GM12875 (cell line): ENCODE measurements at regions not wholly inside any gene's neighbourhood (a gene's known extent, or its start where the extent isn't known, plus 50 kb on each side); places are given as distances from the start of the nearest gene placed in this dataset.

Source experiments
- H3K4me3 ChIP-seq: one replicate; pipeline ENCODE4 v1.5.1; 2011; ENCODE audit warnings: low read depth, low read length, control low read depth
- CTCF ChIP-seq: IDR thresholded peaks from 2 replicates; pipeline ENCODE4 v1.5.1; 2011; ENCODE audit warnings: low read depth, mild to moderate bottlenecking, control low read depth, inconsistent platforms, low read length, moderate library complexity, borderline replicate concordance; ENCODE audit not compliant: insufficient read depth

GRCh38 chr5:126192226-126192625, 231.0 kb upstream of the GRAMD2B start:
- no peak for TF ChIP-seq CTCF

GRCh38 chr5:126195410-126196100, 227.7 kb upstream of the GRAMD2B start:
- no peak overlapping the region for H3K4me3 ChIP-seq
- no peak for TF ChIP-seq CTCF

More at GRCh38 chr5:126192226-126192625, 231.0 kb upstream of the GRAMD2B start:
- H3K4me3 ChIP-seq, result no peak overlapping the region

GRCh38 chr5:126198531-126198930, 224.7 kb upstream of the GRAMD2B start:
- no peak overlapping the region for H3K4me3 ChIP-seq
- no peak for TF ChIP-seq CTCF

GRCh38 chr5:126199467-126199866, 223.7 kb upstream of the GRAMD2B start:
- H3K4me3 ChIP-seq, result no peak overlapping the region
- TF ChIP-seq CTCF, result no peak

GRCh38 chr5:126208691-126209090, 214.5 kb upstream of the GRAMD2B start:
- no peak for TF ChIP-seq CTCF
- H3K4me3 ChIP-seq, result no peak overlapping the region

- TF ChIP-seq CTCF, result no peak
- no peak overlapping the region for H3K4me3 ChIP-seq
These were observed 212.3 kb upstream of the GRAMD2B start for GRCh38 chr5:126210955-126211354.

GRCh38 chr5:126219616-126220015, 203.6 kb upstream of the GRAMD2B start:
- H3K4me3 ChIP-seq, result no peak overlapping the region
- no peak for TF ChIP-seq CTCF
